GM12878 (cell line): ENCODE measurements at regions not wholly inside any gene's neighbourhood (a gene's known extent, or its start where the extent isn't known, plus 50 kb on each side); places are given as distances from the start of the nearest gene placed in this dataset.
A peak's percentile ranks its signal among the peaks of the same experiment; 100 is the strongest.

Experiments used
- ATAC-seq: fragments of 200-7000 bp; cut with Tn5 transposase; 3 replicates; pipeline ENCODE4 v1.9.1; 2020; ENCODE audit warnings: mild to moderate bottlenecking, moderate library complexity
- BruUV-seq: library from RNA; stranded (reverse); fragments of 400-500 nt; replicated peaks from 2 replicates; lab custom pipeline; 2021; lab: Mats Ljungman, UMichigan
- CTCF ChIA-PET: fragments of 300-600 bp; sonication (Branson Sonifier 250); formaldehyde crosslinking; extraction: SDS; loops from one replicate; lab custom pipeline; 2021; ENCODE audit warnings: inconsistent platforms; lab: Yijun Ruan, JAX
- POLR2A ChIA-PET: fragments of 350-600 bp; formaldehyde crosslinking; extraction: SDS; loops from one replicate; lab custom pipeline; 2021; ENCODE audit warnings: inconsistent platforms; lab: Charles Lee
- RAD21 ChIA-PET: fragments of 300-600 bp; sonication (Branson Sonifier 250); formaldehyde crosslinking; loops from one replicate; lab custom pipeline; 2023; ENCODE audit warnings: antibody characterized with exemption; ENCODE audit not compliant: unreplicated experiment; lab: Charles Lee
- SMC1A ChIA-PET: fragments of 300-600 bp; sonication (Branson Sonifier 250); formaldehyde crosslinking; loops from one replicate; lab custom pipeline; 2023; ENCODE audit not compliant: unreplicated experiment, uncharacterized antibody; lab: Charles Lee
- DNase-seq: peaks from one replicate; pipeline ENCODE4 v3.0.0-alpha.2; 2011; ENCODE audit warnings: low read depth, low spot score
- FAIRE-seq: peaks from 3 replicates; lab custom pipeline; 2011; peaks lifted over from hg19 to GRCh38; lab: Jason Lieb, UNC
- H2AFZ ChIP-seq: 2 replicates; pipeline ENCODE4 v1.6.0; 2011; ENCODE audit warnings: low read depth, low read length, control low read depth; ENCODE audit not compliant: control insufficient read depth
- H3K27ac ChIP-seq: 2 replicates; pipeline ENCODE4 v1.5.1; 2011; ENCODE audit warnings: control low read depth; ENCODE audit not compliant: control insufficient read depth, insufficient read depth
- H3K27me3 ChIP-seq, 2 experiments: replicated peaks in 1 of 2; 2 replicates each; pipeline versions ENCODE4 v1.6.0 to v1.6.1; 2011; ENCODE audit warnings: low read length in 1 of 2; ENCODE audit not compliant: control insufficient read depth in 2 of 2, insufficient read depth in 2 of 2
- H3K36me3 ChIP-seq, 2 experiments: 2 replicates each; pipeline ENCODE4 v1.5.1; 2011; ENCODE audit warnings: low read length in 1 of 2; ENCODE audit not compliant: control insufficient read depth in 2 of 2, insufficient read depth in 2 of 2
- H3K4me1 ChIP-seq: 2 replicates; pipeline ENCODE4 v1.6.1; 2011; ENCODE audit warnings: mild to moderate bottlenecking, low read length, moderate library complexity, mixed read lengths; ENCODE audit not compliant: control insufficient read depth, insufficient read depth
- H3K4me2 ChIP-seq: 2 replicates; pipeline ENCODE4 v1.6.0; 2011; ENCODE audit warnings: control low read depth; ENCODE audit not compliant: control insufficient read depth, insufficient read depth
- H3K4me3 ChIP-seq: fragments of 200-600 bp; sonication (generic); 2 replicates; pipeline ENCODE4 v1.5.1; 2016
- H3K79me2 ChIP-seq: 2 replicates; pipeline ENCODE4 v1.6.0; 2011; ENCODE audit warnings: low read length; ENCODE audit not compliant: control insufficient read depth, insufficient read depth
- H3K9ac ChIP-seq: 2 replicates; pipeline ENCODE4 v1.8.0; 2011; ENCODE audit warnings: low read length, control low read depth, mixed read lengths; ENCODE audit not compliant: control insufficient read depth, insufficient read depth
- H3K9me3 ChIP-seq: replicated peaks from 3 replicates; pipeline ENCODE4 v1.5.1; 2011; ENCODE audit warnings: mild to moderate bottlenecking, low read length; ENCODE audit not compliant: control insufficient read depth, insufficient read depth
- H4K20me1 ChIP-seq: 2 replicates; pipeline ENCODE4 v1.6.0; 2011; ENCODE audit not compliant: control insufficient read depth, insufficient read depth
- BACH1 ChIP-seq: fragments of 450-650 bp; IDR thresholded peaks from 2 replicates; pipeline ENCODE4 v1.6.1; 2017; ENCODE audit warnings: mild to moderate bottlenecking, borderline replicate concordance
- BHLHE40 ChIP-seq, 2 experiments: fragments of 450-650 bp in 1 of 2; IDR thresholded peaks; 2 replicates each; pipeline ENCODE4 v1.6.1; 2011 to 2017; ENCODE audit warnings: low read depth in 2 of 2, borderline replicate concordance in 1 of 2, improper control_type of control experiment in 1 of 2, low read length in 1 of 2, mild to moderate bottlenecking in 1 of 2
- CBFB ChIP-seq: IDR thresholded peaks from 2 replicates; pipeline ENCODE4 v1.6.1; 2016; ENCODE audit warnings: antibody characterized with exemption, low read depth
- NBN ChIP-seq: fragments of 450-650 bp; IDR thresholded peaks from 2 replicates; pipeline ENCODE4 v1.6.1; 2016
- NR2C2 ChIP-seq: IDR thresholded peaks from 2 replicates; pipeline ENCODE4 v1.6.1; 2011; ENCODE audit warnings: borderline replicate concordance, low read depth; ENCODE audit not compliant: control insufficient read depth, insufficient read length
- NR2F1 ChIP-seq: fragments of 450-650 bp; conservative IDR thresholded peaks from 2 replicates; pipeline ENCODE4 v1.6.1; 2017; ENCODE audit warnings: mild to moderate bottlenecking
- POLR2AphosphoS2 ChIP-seq: IDR thresholded peaks from 2 replicates; pipeline ENCODE4 v1.6.1; 2011; ENCODE audit warnings: low read depth, mild to moderate bottlenecking, low read length, improper control_type of control experiment, moderate library complexity
- RBBP5 ChIP-seq: fragments of 200-600 bp; sonication (generic); conservative IDR thresholded peaks from 2 replicates; pipeline ENCODE4 v1.6.1; 2016
- RUNX3 ChIP-seq: IDR thresholded peaks from 2 replicates; pipeline ENCODE4 v1.6.1; 2012; ENCODE audit warnings: low read length, inconsistent platforms
- SMARCA5 ChIP-seq: fragments of 450-650 bp; IDR thresholded peaks from 2 replicates; pipeline ENCODE4 v1.6.1; 2017; ENCODE audit warnings: mild to moderate bottlenecking
- SREBF2 ChIP-seq: IDR thresholded peaks from 2 replicates; pipeline ENCODE4 v1.6.1; 2012; ENCODE audit warnings: mild to moderate bottlenecking, low read length
- TAF1 ChIP-seq: IDR thresholded peaks from 2 replicates; pipeline ENCODE4 v1.6.1; 2011; ENCODE audit warnings: mild to moderate bottlenecking, low read depth, low read length, borderline replicate concordance
- YBX1 ChIP-seq: fragments of 450-650 bp; IDR thresholded peaks from 2 replicates; pipeline ENCODE4 v1.6.1; 2016; ENCODE audit warnings: antibody characterized with exemption
- ZNF24 ChIP-seq: fragments of 450-650 bp; IDR thresholded peaks from 2 replicates; pipeline ENCODE4 v1.6.1; 2017; ENCODE audit warnings: antibody characterized with exemption, mild to moderate bottlenecking
- WGBS: methylation state at CpG from one replicate; pipeline ENCODE4 v1.1.6; 2016; ENCODE audit warnings: low lambda C conversion rate; ENCODE audit not compliant: insufficient replicate concordance, insufficient coverage; ENCODE audit errors: missing lambda C conversion rate; 5-methylcytosine and 5-hydroxymethylcytosine counted together
- in situ Hi-C: fragments of 300-500 bp; cut with MboI; formaldehyde crosslinking; loops from 9 replicates; pipeline ENCODE4 v1.14.3; 2018; ENCODE audit warnings: mixed read lengths
- intact Hi-C: fragments of 100-400 bp; cut with micrococcal nuclease; formaldehyde crosslinking; loops from one replicate; pipeline ENCODE4 v1.14.2; 2022; ENCODE audit not compliant: unreplicated experiment
- TF ChIP-seq, protein P1 (sequence below): fragments of 450-650 bp; IDR thresholded peaks from 2 replicates; pipeline ENCODE4 v1.6.1; 2017; ENCODE audit warnings: antibody characterized with exemption, mild to moderate bottlenecking, moderate library complexity

DNA sequence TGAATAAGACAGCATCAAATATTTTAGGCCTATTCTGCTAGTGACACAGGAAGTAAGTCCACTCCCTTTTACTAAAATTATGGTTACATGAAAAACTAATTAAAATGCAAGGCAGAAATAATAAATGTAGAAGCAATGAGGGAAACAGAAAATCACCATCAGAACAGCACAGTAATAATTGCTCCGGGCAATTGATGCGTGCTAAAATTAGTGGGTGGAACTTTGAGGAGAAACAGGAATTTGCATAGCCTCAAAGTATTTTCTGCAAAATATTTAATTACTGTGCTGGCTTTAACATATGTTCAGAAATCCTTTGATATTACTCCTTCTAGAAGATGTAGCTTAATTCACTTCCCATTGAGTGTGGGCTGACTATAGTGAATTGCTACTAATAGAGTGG is 654.3 kb upstream of the RAB6C start (continued):
- TF ChIP-seq YBX1 (no peak), RUNX3 (no peak), BHLHE40 (IDR thresholded peaks at IDR 0.05; ENCODE audit: borderline replicate concordance in 1 of 2, low read depth in 2 of 2, low read length in 1 of 2) (no peak), SMARCA5 (no peak)

DNA sequence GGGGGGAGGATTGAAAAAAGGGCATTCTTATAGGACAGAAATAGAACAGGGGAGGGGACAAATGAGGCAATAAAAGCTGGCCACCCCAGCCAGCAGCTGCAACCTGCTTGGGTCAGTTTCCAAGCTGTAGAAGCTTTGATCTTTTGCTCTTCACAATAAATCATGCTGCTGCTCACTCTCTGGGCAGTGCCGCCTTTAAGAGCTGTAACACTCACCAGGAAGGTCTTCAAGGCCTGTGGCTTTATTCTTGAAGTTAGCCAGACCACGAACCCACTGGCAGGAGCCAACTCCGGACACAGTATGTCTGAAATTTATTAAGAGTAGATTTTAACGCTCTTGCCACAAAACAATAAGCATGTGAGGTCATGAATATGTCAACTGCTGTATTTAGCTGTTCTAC is 649.9 kb upstream of the RAB6C start:
- peak; percentile 13 for FAIRE-seq
- H3K4me3 ChIP-seq = no peak overlapping the region
- in situ Hi-C loops = no loop called here
- no peaks in the 10 kb centered on the region for H3K79me2 ChIP-seq
- H3K9ac ChIP-seq = no peak overlapping the region
- ChIA-PET POLR2A (no interaction called here), SMC1A (no interaction called here), CTCF (no interaction called here)
- no peak overlapping the region for H2AFZ ChIP-seq
- no peak overlapping the region for H3K27ac ChIP-seq
- no peak for ATAC-seq
- no peaks in the 10 kb centered on the region for H3K27me3 ChIP-seq
- 41% methylated on average over 4 of the region's 4 CpGs for WGBS
- no peaks in the 10 kb centered on the region for H4K20me1 ChIP-seq
- H3K4me1 ChIP-seq = no peaks in the 10 kb centered on the region
- BruUV-seq = no TSS peak
- no peaks in the 10 kb centered on the region for H3K36me3 ChIP-seq
- H3K9me3 ChIP-seq = no peaks in the 10 kb centered on the region; the same call in 2 of the 3 replicates
- TF ChIP-seq NR2F1 (no peak), ZNF24 (no peak), SREBF2 (no peak), POLR2AphosphoS2 (no peak), BACH1 (no peak), RBBP5 (no peak), TAF1 (no peak), CBFB (no peak), NR2C2 (no peak), NBN (no peak)
- TF ChIP-seq, protein P1, sequence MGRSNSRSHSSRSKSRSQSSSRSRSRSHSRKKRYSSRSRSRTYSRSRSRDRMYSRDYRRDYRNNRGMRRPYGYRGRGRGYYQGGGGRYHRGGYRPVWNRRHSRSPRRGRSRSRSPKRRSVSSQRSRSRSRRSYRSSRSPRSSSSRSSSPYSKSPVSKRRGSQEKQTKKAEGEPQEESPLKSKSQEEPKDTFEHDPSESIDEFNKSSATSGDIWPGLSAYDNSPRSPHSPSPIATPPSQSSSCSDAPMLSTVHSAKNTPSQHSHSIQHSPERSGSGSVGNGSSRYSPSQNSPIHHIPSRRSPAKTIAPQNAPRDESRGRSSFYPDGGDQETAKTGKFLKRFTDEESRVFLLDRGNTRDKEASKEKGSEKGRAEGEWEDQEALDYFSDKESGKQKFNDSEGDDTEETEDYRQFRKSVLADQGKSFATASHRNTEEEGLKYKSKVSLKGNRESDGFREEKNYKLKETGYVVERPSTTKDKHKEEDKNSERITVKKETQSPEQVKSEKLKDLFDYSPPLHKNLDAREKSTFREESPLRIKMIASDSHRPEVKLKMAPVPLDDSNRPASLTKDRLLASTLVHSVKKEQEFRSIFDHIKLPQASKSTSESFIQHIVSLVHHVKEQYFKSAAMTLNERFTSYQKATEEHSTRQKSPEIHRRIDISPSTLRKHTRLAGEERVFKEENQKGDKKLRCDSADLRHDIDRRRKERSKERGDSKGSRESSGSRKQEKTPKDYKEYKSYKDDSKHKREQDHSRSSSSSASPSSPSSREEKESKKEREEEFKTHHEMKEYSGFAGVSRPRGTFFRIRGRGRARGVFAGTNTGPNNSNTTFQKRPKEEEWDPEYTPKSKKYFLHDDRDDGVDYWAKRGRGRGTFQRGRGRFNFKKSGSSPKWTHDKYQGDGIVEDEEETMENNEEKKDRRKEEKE = no peak
- TF ChIP-seq, all 136 proteins: peak for 0
- H3K4me2 ChIP-seq = no peak overlapping the region
- RAD21 ChIA-PET = no interaction called here
- intact Hi-C loops = no loop called here
- DNase-seq = no peak
